A549 (cell line): ENCODE measurements at regions not wholly inside any gene's neighbourhood (a gene's known extent, or its start where the extent isn't known, plus 50 kb on each side); places are given as distances from the start of the nearest gene placed in this dataset.

Source experiments
- CTCF ChIP-seq: fragments of >200 bp; sonication (Bioruptor Twin); formaldehyde crosslinking; IDR thresholded peaks from 3 replicates; pipeline ENCODE4 v1.5.1; 2016
- POLR2A ChIP-seq: IDR thresholded peaks from 2 replicates; pipeline ENCODE4 v1.6.1; 2012; ENCODE audit warnings: mild to moderate bottlenecking, low read length
- TP53 ChIP-seq: fragments of 250-450 bp; sonication (Bioruptor Pico); IDR thresholded peaks from 2 replicates; pipeline ENCODE4 v1.5.0; 2021; ENCODE audit warnings: mild to moderate bottlenecking, moderate library complexity

- no peak for TF ChIP-seq CTCF
- no peak for TF ChIP-seq POLR2A
- no peak for TF ChIP-seq TP53 (CRISPR knock-in tag)
These were observed 745.4 kb downstream of the TECRL start for GRCh38 chr4:63663870-63664269.
